ENCODE measurements at regions not wholly inside any gene's neighbourhood (a gene's known extent, or its start where the extent isn't known, plus 50 kb on each side); places are given as distances from the start of the nearest gene placed in this dataset.

- TF ChIP-seq CHD2 (IDR thresholded peaks at IDR 0.05; ENCODE audit: low read length, partially characterized antibody) (no peak), TAF1 (IDR thresholded peaks at IDR 0.05; ENCODE audit: borderline replicate concordance, low read depth, low read length) (no peak), RXRA (IDR thresholded peaks at IDR 0.05; ENCODE audit: borderline replicate concordance, low read depth) (no peak), PBX3 (IDR thresholded peaks at IDR 0.05) (no peak), RFX5 (IDR thresholded peaks at IDR 0.05; ENCODE audit: low read length) (no peak), FOXJ3 (CRISPR knock-in tag; IDR thresholded peaks at IDR 0.05) (no peak), NRF1 (IDR thresholded peaks at IDR 0.05; ENCODE audit: low read depth, low read length) (no peak), MXI1 (IDR thresholded peaks at IDR 0.05; ENCODE audit: low read depth, low read length) (no peak), EZH2phosphoT487 (IDR thresholded peaks at IDR 0.05; ENCODE audit: borderline replicate concordance, low read depth) (no peak), MAX (IDR thresholded peaks at IDR 0.05; ENCODE audit: low read depth) (no peak), YY1 (IDR thresholded peaks at IDR 0.05; ENCODE audit: low read depth) (no peak), SIN3A (IDR thresholded peaks at IDR 0.05; ENCODE audit: borderline replicate concordance, low read depth, low read length) (no peak), GATA2 (CRISPR knock-in tag; IDR thresholded peaks at IDR 0.05) (no peak)
- TF ChIP-seq, protein P1, sequence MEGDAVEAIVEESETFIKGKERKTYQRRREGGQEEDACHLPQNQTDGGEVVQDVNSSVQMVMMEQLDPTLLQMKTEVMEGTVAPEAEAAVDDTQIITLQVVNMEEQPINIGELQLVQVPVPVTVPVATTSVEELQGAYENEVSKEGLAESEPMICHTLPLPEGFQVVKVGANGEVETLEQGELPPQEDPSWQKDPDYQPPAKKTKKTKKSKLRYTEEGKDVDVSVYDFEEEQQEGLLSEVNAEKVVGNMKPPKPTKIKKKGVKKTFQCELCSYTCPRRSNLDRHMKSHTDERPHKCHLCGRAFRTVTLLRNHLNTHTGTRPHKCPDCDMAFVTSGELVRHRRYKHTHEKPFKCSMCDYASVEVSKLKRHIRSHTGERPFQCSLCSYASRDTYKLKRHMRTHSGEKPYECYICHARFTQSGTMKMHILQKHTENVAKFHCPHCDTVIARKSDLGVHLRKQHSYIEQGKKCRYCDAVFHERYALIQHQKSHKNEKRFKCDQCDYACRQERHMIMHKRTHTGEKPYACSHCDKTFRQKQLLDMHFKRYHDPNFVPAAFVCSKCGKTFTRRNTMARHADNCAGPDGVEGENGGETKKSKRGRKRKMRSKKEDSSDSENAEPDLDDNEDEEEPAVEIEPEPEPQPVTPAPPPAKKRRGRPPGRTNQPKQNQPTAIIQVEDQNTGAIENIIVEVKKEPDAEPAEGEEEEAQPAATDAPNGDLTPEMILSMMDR (IDR thresholded peaks at IDR 0.05), result no peak
Measured at GRCh38 chr5:104370523-104370922, 807.9 kb upstream of the NUDT12 start.
